H1 (cell line): ENCODE measurements at regions not wholly inside any gene's neighbourhood (a gene's known extent, or its start where the extent isn't known, plus 50 kb on each side); places are given as distances from the start of the nearest gene placed in this dataset.

Experiments
- CTCF ChIA-PET: fragments of 300-600 bp; sonication (Branson Sonifier 250); formaldehyde crosslinking; loops from one replicate; lab custom pipeline; 2021; ENCODE audit not compliant: partially characterized antibody; lab: Charles Lee
- POLR2A ChIA-PET: fragments of 300-600 bp; sonication (Branson Sonifier 250); formaldehyde crosslinking; loops from one replicate; lab custom pipeline; 2021; ENCODE audit warnings: inconsistent platforms; ENCODE audit not compliant: partially characterized antibody; lab: Charles Lee
- DNase-seq, 2 experiments: peaks; one replicate each; pipeline versions ENCODE4 v3.0.0 to v3.0.0-alpha.2; 2010 to 2022; ENCODE audit warnings: low spot score in 2 of 2, low read depth in 1 of 2, mixed read lengths in 1 of 2
- FAIRE-seq: peaks from 2 replicates; lab custom pipeline; 2011; peaks lifted over from hg19 to GRCh38; lab: Jason Lieb, UNC
- H2AFZ ChIP-seq: 2 replicates; pipeline ENCODE4 v1.8.1; 2012; ENCODE audit warnings: low read length, inconsistent platforms
- H2AK5ac ChIP-seq: 2 replicates; pipeline ENCODE4 v1.6.1; 2013; ENCODE audit warnings: low read depth, low read length
- H2BK120ac ChIP-seq: replicated peaks from 2 replicates; pipeline ENCODE3; 2013; ENCODE audit warnings: low read depth, low read length, inconsistent platforms
- H2BK12ac ChIP-seq: 2 replicates; pipeline ENCODE4 v1.6.1; 2013; ENCODE audit warnings: low read depth, low read length
- H2BK15ac ChIP-seq: 2 replicates; pipeline ENCODE4 v1.6.1; 2013; ENCODE audit warnings: low read length
- H2BK20ac ChIP-seq: 2 replicates; pipeline ENCODE4 v1.6.1; 2013; ENCODE audit warnings: low read length
- H2BK5ac ChIP-seq: 2 replicates; pipeline ENCODE4 v1.6.1; 2013; ENCODE audit warnings: low read depth, low read length
- H3K14ac ChIP-seq: 2 replicates; pipeline ENCODE4 v1.6.1; 2013; ENCODE audit warnings: inconsistent platforms; ENCODE audit not compliant: insufficient read length
- H3K18ac ChIP-seq: 2 replicates; pipeline ENCODE4 v1.6.1; 2013; ENCODE audit warnings: low read length; ENCODE audit errors: extremely low read depth
- H3K23ac ChIP-seq: 2 replicates; pipeline ENCODE4 v1.6.1; 2013; ENCODE audit warnings: inconsistent platforms; ENCODE audit not compliant: insufficient read length
- H3K23me2 ChIP-seq: 2 replicates; pipeline ENCODE4 v1.6.1; 2013; ENCODE audit warnings: low read depth, low read length
- H3K27ac ChIP-seq: 2 replicates; pipeline ENCODE4 v1.6.1; 2011; ENCODE audit warnings: low read depth, low read length, inconsistent platforms
- H3K27me3 ChIP-seq, 4 experiments: replicated peaks in 1 of 4; 1 replicate in 1 of 4; 2 replicates in 3 of 4; pipeline versions ENCODE4 v1.6.1 to v1.8.1; 2011 to 2013; ENCODE audit warnings: low read length in 3 of 4, mild to moderate bottlenecking in 3 of 4, inconsistent platforms in 2 of 4, mixed read lengths in 2 of 4, moderate library complexity in 1 of 4; ENCODE audit not compliant: control insufficient read depth in 3 of 4, insufficient read depth in 3 of 4; ENCODE audit errors: extremely low read depth in 1 of 4
- H3K36me3 ChIP-seq, 4 experiments: 2 replicates each; pipeline versions ENCODE4 v1.6.1 to v1.8.1; 2011 to 2013; ENCODE audit warnings: mild to moderate bottlenecking in 4 of 4, low read length in 3 of 4, moderate library complexity in 2 of 4, control low read depth in 1 of 4, inconsistent platforms in 1 of 4; ENCODE audit not compliant: insufficient read depth in 4 of 4, control insufficient read depth in 2 of 4
- H3K4ac ChIP-seq: replicated peaks from 2 replicates; pipeline ENCODE3; 2013; ENCODE audit warnings: low read length, low read depth, mixed read lengths, inconsistent platforms; ENCODE audit not compliant: insufficient read length
- H3K4me1 ChIP-seq, 4 experiments: replicated peaks in 1 of 4; 1 replicate in 1 of 4; 2 replicates in 3 of 4; pipeline versions ENCODE4 v1.6.1 to v1.8.1; 2011 to 2013; ENCODE audit warnings: low read length in 3 of 4, inconsistent platforms in 2 of 4, mixed read lengths in 1 of 4; ENCODE audit not compliant: insufficient read depth in 4 of 4, control insufficient read depth in 3 of 4
- H3K4me2 ChIP-seq, 2 experiments: 2 replicates each; pipeline versions ENCODE4 v1.6.1 to v1.8.1; 2011 to 2013; ENCODE audit warnings: low read depth in 2 of 2, low read length in 2 of 2, control low read depth in 1 of 2, inconsistent platforms in 1 of 2, mild to moderate bottlenecking in 1 of 2; ENCODE audit not compliant: insufficient read depth in 1 of 2
- H3K4me3 ChIP-seq, 4 experiments: fragments of 200-600, 300-600 bp in 1 of 4; sonication (generic), shearing (Covaris generic), sonication (Bioruptor Twin) in 1 of 4; 2 replicates each; pipeline versions ENCODE4 v1.5.1 to v1.8.1; 2011 to 2016; ENCODE audit warnings: low read length in 4 of 4, low read depth in 3 of 4, control low read depth in 2 of 4, inconsistent platforms in 2 of 4, mild to moderate bottlenecking in 2 of 4, mixed read lengths in 1 of 4, moderate library complexity in 1 of 4; ENCODE audit not compliant: insufficient read depth in 2 of 4; ENCODE audit errors: extremely low read depth in 1 of 4
- H3K56ac ChIP-seq: replicated peaks from 2 replicates; pipeline ENCODE3; 2013; ENCODE audit warnings: low read depth, mild to moderate bottlenecking, mixed read lengths, low read length, inconsistent platforms; ENCODE audit not compliant: insufficient read length
- H3K79me1 ChIP-seq: 2 replicates; pipeline ENCODE4 v1.6.1; 2013; ENCODE audit warnings: low read depth, low read length, control low read depth
- H3K79me2 ChIP-seq, 2 experiments: 2 replicates each; pipeline versions ENCODE4 v1.6.1 to v1.8.1; 2012 to 2013; ENCODE audit warnings: low read length in 2 of 2, mild to moderate bottlenecking in 2 of 2, inconsistent platforms in 1 of 2; ENCODE audit not compliant: insufficient read depth in 2 of 2, control insufficient read depth in 1 of 2
- H3K9ac ChIP-seq, 4 experiments: replicated peaks in 1 of 4; 1 replicate in 1 of 4; 2 replicates in 3 of 4; pipeline versions ENCODE4 v1.6.1 to v1.8.1; 2011 to 2013; ENCODE audit warnings: low read depth in 3 of 4, low read length in 3 of 4, control low read depth in 2 of 4, mild to moderate bottlenecking in 2 of 4, moderate library complexity in 2 of 4, inconsistent platforms in 1 of 4; ENCODE audit errors: extremely low read depth in 1 of 4
- H3K9me3 ChIP-seq, 2 experiments: 2 replicates each; pipeline versions ENCODE4 v1.6.1 to v1.8.1; 2012 to 2013; ENCODE audit warnings: mild to moderate bottlenecking in 2 of 2, moderate library complexity in 2 of 2, control low read depth in 1 of 2, inconsistent platforms in 1 of 2, low read depth in 1 of 2, low read length in 1 of 2, mixed read lengths in 1 of 2; ENCODE audit not compliant: insufficient read depth in 2 of 2
- H4K20me1 ChIP-seq, 2 experiments: replicated peaks in 1 of 2; 2 replicates each; pipeline versions ENCODE3 to v1.8.1; 2011 to 2013; ENCODE audit warnings: inconsistent platforms in 2 of 2, low read length in 2 of 2, mild to moderate bottlenecking in 1 of 2; ENCODE audit not compliant: insufficient read depth in 2 of 2, control insufficient read depth in 1 of 2
- H4K5ac ChIP-seq: 2 replicates; pipeline ENCODE4 v1.6.1; 2013; ENCODE audit warnings: low read length, low read depth, mixed read lengths, inconsistent platforms; ENCODE audit not compliant: insufficient read length
- H4K8ac ChIP-seq: 2 replicates; pipeline ENCODE4 v1.8.0; 2013; ENCODE audit warnings: mild to moderate bottlenecking, moderate library complexity, low read length, inconsistent platforms; ENCODE audit not compliant: insufficient read depth; ENCODE audit errors: extremely low read depth
- H4K91ac ChIP-seq: replicated peaks from 2 replicates; pipeline ENCODE3; 2013; ENCODE audit warnings: low read length, mixed read lengths, inconsistent platforms; ENCODE audit not compliant: insufficient read length
- CHD7 ChIP-seq: fragments of 300-600 bp; sonication (generic); IDR thresholded peaks from 2 replicates; pipeline ENCODE4 v1.7.1; 2012; ENCODE audit warnings: low read length, moderate library complexity, mild to moderate bottlenecking, inconsistent platforms; ENCODE audit not compliant: insufficient replicate concordance
- WGBS, 2 experiments: shearing (Covaris generic) in 1 of 2; methylation state at CpG; one replicate each; pipeline versions ENCODE4 v1.1.6 to v1.1.7; 2013 to 2015; ENCODE audit warnings: low lambda C conversion rate in 2 of 2, mixed read lengths in 2 of 2, inconsistent platforms in 1 of 2, low coverage in 1 of 2, missing lambda C conversion rate in 1 of 2; ENCODE audit not compliant: insufficient replicate concordance in 2 of 2, insufficient coverage in 1 of 2, insufficient read length in 1 of 2; ENCODE audit errors: extremely low coverage in 1 of 2, missing lambda C conversion rate in 1 of 2; 5-methylcytosine and 5-hydroxymethylcytosine counted together

DNA sequence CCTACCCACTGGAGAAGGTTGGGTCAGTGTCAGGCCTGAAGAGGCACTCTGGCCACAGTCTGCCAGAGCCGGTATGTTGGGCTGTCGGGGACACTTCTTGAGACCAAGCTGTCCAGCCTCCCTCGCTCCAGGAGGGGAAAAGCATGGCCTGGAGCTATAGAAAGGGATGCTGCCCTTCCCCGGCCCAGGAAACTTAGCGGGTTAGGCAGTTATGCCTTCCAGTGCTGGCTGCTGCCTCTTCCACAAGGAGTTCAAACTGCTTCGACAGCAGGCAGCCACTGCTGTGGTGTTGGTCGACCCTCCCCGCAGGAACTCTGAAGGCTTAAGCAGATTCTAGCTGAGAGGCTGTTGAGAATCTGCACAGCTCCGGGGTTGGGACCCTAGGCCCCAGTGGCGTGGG lies 819.4 kb downstream of the DIPK2A start:
- H3K4me1 ChIP-seq: no peaks in the 10 kb centered on the region
- H3K18ac ChIP-seq: no peak overlapping the region; the same call in 1 of the 2 replicates
- CTCF ChIA-PET: interaction anchor here (0.7 kb wide), 1 partner anchor 15 kb away, joined by 3 read pairs; no protein-coding TSS in a partner anchor
- H3K14ac ChIP-seq: no peak overlapping the region
- H4K5ac ChIP-seq: no peak overlapping the region
- H3K23ac ChIP-seq: no peak overlapping the region
- H3K4me2 ChIP-seq: no peak overlapping the region
- H3K79me1 ChIP-seq: no peaks in the 10 kb centered on the region
- H3K27ac ChIP-seq: no peak overlapping the region
- no peak overlapping the region for H2BK12ac ChIP-seq
- no peak overlapping the region; the same call in 1 of the 2 replicates for H2AFZ ChIP-seq
- WGBS, 2 experiments: 94% methylated on average over 10 of the region's 10 CpGs; no CpG with 5 or more reads in 1 of the 2 experiments
- no peak overlapping the region for H2BK15ac ChIP-seq
- no peak overlapping the region for H3K4ac ChIP-seq
- H3K36me3 ChIP-seq: no peaks in the 10 kb centered on the region
- H3K9ac ChIP-seq: no peak overlapping the region
- DNase-seq: no peak
- H4K91ac ChIP-seq: no peak overlapping the region
- FAIRE-seq: no peak
- POLR2A ChIA-PET: no interaction called here
- no peaks in the 10 kb centered on the region for H3K23me2 ChIP-seq
- no peak overlapping the region for H2BK120ac ChIP-seq
- no peak overlapping the region for H3K4me3 ChIP-seq
- no peak overlapping the region for H4K8ac ChIP-seq
- no peaks in the 10 kb centered on the region for H3K79me2 ChIP-seq
- H2BK20ac ChIP-seq: no peak overlapping the region
- H4K20me1 ChIP-seq: no peaks in the 10 kb centered on the region
- H3K27me3 ChIP-seq: no peaks in the 10 kb centered on the region
- no peak overlapping the region for H2BK5ac ChIP-seq
- no peak overlapping the region for H2AK5ac ChIP-seq
- no peaks in the 10 kb centered on the region for H3K9me3 ChIP-seq
- no peak overlapping the region for H3K56ac ChIP-seq
- no peak for TF ChIP-seq CHD7
